Gastrocnemius medialis (tissue), 4 donors: ENCODE measurements at regions not wholly inside any gene's neighbourhood (a gene's known extent, or its start where the extent isn't known, plus 50 kb on each side); places are given as distances from the start of the nearest gene placed in this dataset.
"Not testable (repeated sequence)": the region's sequence is repeated elsewhere in the genome, so short reads cannot be mapped to it uniquely, and the experiment has no call there.

Source experiments
- POLR2A ChIP-seq, 2 donors: fragments of 450-650 bp; IDR thresholded peaks; one replicate each; pipeline ENCODE4 v1.6.1; 2017; ENCODE audit warnings: antibody characterized with exemption in 2 of 2, mild to moderate bottlenecking in 2 of 2, moderate library complexity in 2 of 2
- TF ChIP-seq, protein P1 (sequence below), 5 experiments: fragments of 450-650 bp in 3 of 5; fragments of 200-600 bp in 2 of 5; sonication (generic) in 2 of 5; IDR thresholded peaks in 4 of 5; conservative IDR thresholded peaks in 1 of 5; 1 replicate in 4 of 5; 2 replicates in 1 of 5; pipeline ENCODE4 v1.5.1; 2016 to 2019; ENCODE audit warnings: antibody characterized with exemption in 5 of 5, mild to moderate bottlenecking in 3 of 5, moderate library complexity in 3 of 5

DNA sequence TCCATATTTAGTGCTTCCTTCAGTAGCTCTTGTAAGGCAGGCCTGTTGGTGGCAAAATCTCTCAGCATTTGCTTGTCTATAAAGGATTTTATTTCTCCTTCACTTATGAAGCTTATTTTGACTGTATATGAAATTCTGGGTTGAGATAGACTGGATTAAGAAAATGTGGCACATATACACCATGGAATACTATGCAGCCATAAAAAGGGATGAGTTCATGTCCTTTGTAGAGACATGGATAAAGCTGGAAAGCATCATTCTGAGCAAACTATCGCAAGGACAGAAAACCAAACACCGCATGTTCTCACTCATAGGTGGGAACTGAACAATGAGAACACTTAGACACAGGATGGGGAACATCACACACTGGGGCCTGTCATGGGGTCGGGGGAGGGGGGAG is 73.1 kb downstream of the ADCYAP1 start:
- TF ChIP-seq, protein P1, sequence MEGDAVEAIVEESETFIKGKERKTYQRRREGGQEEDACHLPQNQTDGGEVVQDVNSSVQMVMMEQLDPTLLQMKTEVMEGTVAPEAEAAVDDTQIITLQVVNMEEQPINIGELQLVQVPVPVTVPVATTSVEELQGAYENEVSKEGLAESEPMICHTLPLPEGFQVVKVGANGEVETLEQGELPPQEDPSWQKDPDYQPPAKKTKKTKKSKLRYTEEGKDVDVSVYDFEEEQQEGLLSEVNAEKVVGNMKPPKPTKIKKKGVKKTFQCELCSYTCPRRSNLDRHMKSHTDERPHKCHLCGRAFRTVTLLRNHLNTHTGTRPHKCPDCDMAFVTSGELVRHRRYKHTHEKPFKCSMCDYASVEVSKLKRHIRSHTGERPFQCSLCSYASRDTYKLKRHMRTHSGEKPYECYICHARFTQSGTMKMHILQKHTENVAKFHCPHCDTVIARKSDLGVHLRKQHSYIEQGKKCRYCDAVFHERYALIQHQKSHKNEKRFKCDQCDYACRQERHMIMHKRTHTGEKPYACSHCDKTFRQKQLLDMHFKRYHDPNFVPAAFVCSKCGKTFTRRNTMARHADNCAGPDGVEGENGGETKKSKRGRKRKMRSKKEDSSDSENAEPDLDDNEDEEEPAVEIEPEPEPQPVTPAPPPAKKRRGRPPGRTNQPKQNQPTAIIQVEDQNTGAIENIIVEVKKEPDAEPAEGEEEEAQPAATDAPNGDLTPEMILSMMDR (IDR thresholded peaks at IDR 0.05 in 4 of 5, conservative IDR thresholded peaks at IDR 0.05 in 1 of 5): not testable (repeated sequence)
- TF ChIP-seq POLR2A (IDR thresholded peaks at IDR 0.05): not testable (repeated sequence)
